HFFc6 (cell line): ENCODE measurements at regions not wholly inside any gene's neighbourhood (a gene's known extent, or its start where the extent isn't known, plus 50 kb on each side); places are given as distances from the start of the nearest gene placed in this dataset.

ENCODE experiments used
- DNase-seq: peaks from one replicate; pipeline ENCODE4 v3.0.0-alpha.2; 2018
- H3K27ac Mint-ChIP-seq: 2 replicates; pipeline ENCODE4 v1.8.0; 2020; ENCODE audit warnings: mild to moderate bottlenecking, mixed read lengths
- H3K27me3 Mint-ChIP-seq: 2 replicates; pipeline ENCODE4 v1.8.0; 2021; ENCODE audit warnings: mild to moderate bottlenecking, moderate library complexity, mixed read lengths; ENCODE audit not compliant: insufficient read depth
- H3K36me3 Mint-ChIP-seq: 2 replicates; pipeline ENCODE4 v1.8.0; 2021; ENCODE audit warnings: low read depth, mixed read lengths
- H3K4me1 Mint-ChIP-seq: 2 replicates; pipeline ENCODE4 v1.8.0; 2020; ENCODE audit warnings: low read depth, mixed read lengths
- H3K4me3 Mint-ChIP-seq: 2 replicates; pipeline ENCODE4 v1.8.0; 2020; ENCODE audit warnings: mild to moderate bottlenecking, moderate library complexity, mixed read lengths
- H3K9me3 Mint-ChIP-seq: 2 replicates; pipeline ENCODE4 v1.8.0; 2020; ENCODE audit warnings: mild to moderate bottlenecking, mixed read lengths
- CTCF ChIP-seq: fragments of 200-600 bp; sonication (generic); IDR thresholded peaks from 2 replicates; pipeline ENCODE4 v1.5.0; 2021; ENCODE audit warnings: antibody characterized with exemption, mild to moderate bottlenecking

- H3K27ac Mint-ChIP-seq, result peak overlapping the region; percentile 70
- peaks cover 86% of the 10 kb centered on the region for H3K4me1 Mint-ChIP-seq
- no peaks in the 10 kb centered on the region for H3K27me3 Mint-ChIP-seq
- H3K36me3 Mint-ChIP-seq, result peaks cover 5% of the 10 kb centered on the region; the same call in 1 of the 2 replicates
- no peak for TF ChIP-seq CTCF
- H3K4me3 Mint-ChIP-seq, result no peak overlapping the region
- H3K9me3 Mint-ChIP-seq, result no peaks in the 10 kb centered on the region
- DNase-seq, result no peak
Observed at GRCh38 chr5:54756301-54756700, 229.1 kb downstream of the ESM1 start.

GRCh38 chr5:54754878-54755277 lies 230.5 kb downstream of the ESM1 start:
- Mint-ChIP-seq H3K36me3 (peaks cover 9% of the 10 kb centered on the region; the same call in 1 of the 2 replicates), H3K4me3 (no peak overlapping the region), H3K27me3 (no peaks in the 10 kb centered on the region), H3K9me3 (no peaks in the 10 kb centered on the region), H3K4me1 (peaks cover 77% of the 10 kb centered on the region), H3K27ac (no peak overlapping the region)
- no peak for TF ChIP-seq CTCF
- no peak for DNase-seq

- Mint-ChIP-seq H3K4me1 (peaks cover 72% of the 10 kb centered on the region), H3K36me3 (peaks cover 9% of the 10 kb centered on the region; the same call in 1 of the 2 replicates), H3K9me3 (no peaks in the 10 kb centered on the region), H3K27ac (no peak overlapping the region), H3K27me3 (no peaks in the 10 kb centered on the region), H3K4me3 (no peak overlapping the region)
- no peak for TF ChIP-seq CTCF
- no peak for DNase-seq
Observed at GRCh38 chr5:54754420-54754819, 231.0 kb downstream of the ESM1 start.

GRCh38 chr5:54753753-54754152 lies 231.6 kb downstream of the ESM1 start:
- no peak overlapping the region for H3K4me3 Mint-ChIP-seq
- H3K9me3 Mint-ChIP-seq, result no peaks in the 10 kb centered on the region
- no peaks in the 10 kb centered on the region for H3K27me3 Mint-ChIP-seq
- no peak overlapping the region for H3K27ac Mint-ChIP-seq
- H3K36me3 Mint-ChIP-seq, result peaks cover 9% of the 10 kb centered on the region; the same call in 1 of the 2 replicates
- peaks cover 66% of the 10 kb centered on the region for H3K4me1 Mint-ChIP-seq
- no peak for DNase-seq
- no peak for TF ChIP-seq CTCF

GRCh38 chr5:54753034-54753433 lies 232.4 kb downstream of the ESM1 start:
- Mint-ChIP-seq H3K4me3 (peak overlapping the region; percentile 48), H3K9me3 (no peaks in the 10 kb centered on the region)

More at GRCh38 chr5:54753034-54753433, 232.4 kb downstream of the ESM1 start:
- Mint-ChIP-seq H3K27me3 (no peaks in the 10 kb centered on the region), H3K4me1 (peaks cover 59% of the 10 kb centered on the region), H3K27ac (peak overlapping the region; percentile 62), H3K36me3 (peaks cover 9% of the 10 kb centered on the region; the same call in 1 of the 2 replicates)
- TF ChIP-seq CTCF, result no peak
- peak; percentile 38 for DNase-seq
